Psoas muscle (tissue), 7 donors: ENCODE measurements at regions not wholly inside any gene's neighbourhood (a gene's known extent, or its start where the extent isn't known, plus 50 kb on each side); places are given as distances from the start of the nearest gene placed in this dataset.

ENCODE experiments used
- ATAC-seq, 4 donors: fragments of 200-7000 bp; cut with Tn5 transposase; one replicate each; pipeline ENCODE4 v1.9.1; 2020; ENCODE audit warnings: moderate library complexity in 3 of 4, mild to moderate bottlenecking in 2 of 4
- DNase-seq, 2 donors: peaks; one replicate each; pipeline ENCODE4 v3.0.0-alpha.2; 2020
- H3K27ac ChIP-seq: fragments of 200-600 bp; one replicate; pipeline ENCODE4 v1.8.0; 2022
- H3K27me3 ChIP-seq, 3 donors: fragments of 200-600 bp in 1 of 3; one replicate each; pipeline versions ENCODE4 v1.6.1 to v1.8.0; 2013 to 2022; ENCODE audit warnings: low read length in 2 of 3, mild to moderate bottlenecking in 2 of 3, moderate library complexity in 1 of 3; ENCODE audit not compliant: insufficient read depth in 3 of 3
- H3K36me3 ChIP-seq, 2 donors: fragments of 200-600 bp in 1 of 2; one replicate each; pipeline versions ENCODE4 v1.6.1 to v1.8.0; 2013 to 2022; ENCODE audit warnings: low read depth in 1 of 2, mild to moderate bottlenecking in 1 of 2, moderate library complexity in 1 of 2; ENCODE audit not compliant: insufficient read depth in 1 of 2
- H3K4me1 ChIP-seq: fragments of 200-600 bp; one replicate; pipeline ENCODE4 v1.8.0; 2022
- H3K4me3 ChIP-seq: fragments of 200-600 bp; one replicate; pipeline ENCODE4 v1.8.0; 2022; ENCODE audit warnings: mild to moderate bottlenecking
- H3K9me3 ChIP-seq: fragments of 200-600 bp; one replicate; pipeline ENCODE4 v1.8.0; 2022
- WGBS, 3 donors: extraction: QIAGEN DNeasy Blood & Tissue Kit; methylation state at CpG; one replicate each; pipeline versions ENCODE4 v1.1.6 to v1.1.7; 2013; 5-methylcytosine and 5-hydroxymethylcytosine counted together
- intact Hi-C, 2 donors: fragments of 100-400 bp; cut with DNase I; formaldehyde crosslinking; loops; one replicate each; pipeline versions ENCODE4 v1.11.0 to v1.14.2; 2022
- TF ChIP-seq, protein P1 (sequence below): fragments of 200-600 bp; IDR thresholded peaks from one replicate; pipeline ENCODE4 v1.8.0; 2022; ENCODE audit warnings: antibody characterized with exemption
- donor health status: healthy with polysubstance abuse.
- donor health status: DM: no; HTN: no; CAD: no; lungs with moderate emphysema.
- donor health status: Bipolar disorder and iron deficiency.
- donor health status: healthy.
- donor health status: DM: yes; HTN: yes; CAD: no.
- donor health status: DM: no; HTN: no; CAD: no.
- donor health status: DM: yes; HTN: yes; CAD: no.

GRCh38 chr17:52465407-52465806 is 306.9 kb upstream of the CA10 start:
- Histone ChIP-seq H3K9me3 (no peaks in the 10 kb centered on the region), H3K27me3 (no peaks in the 10 kb centered on the region), H3K36me3 (no peaks in the 10 kb centered on the region), H3K4me1 (no peaks in the 10 kb centered on the region), H3K4me3 (no peak overlapping the region), H3K27ac (no peak overlapping the region)
- 55 to 60% (median 59%) methylated on average over 3 of the region's 3 CpGs for WGBS, 3 donors
- TF ChIP-seq, protein P1, sequence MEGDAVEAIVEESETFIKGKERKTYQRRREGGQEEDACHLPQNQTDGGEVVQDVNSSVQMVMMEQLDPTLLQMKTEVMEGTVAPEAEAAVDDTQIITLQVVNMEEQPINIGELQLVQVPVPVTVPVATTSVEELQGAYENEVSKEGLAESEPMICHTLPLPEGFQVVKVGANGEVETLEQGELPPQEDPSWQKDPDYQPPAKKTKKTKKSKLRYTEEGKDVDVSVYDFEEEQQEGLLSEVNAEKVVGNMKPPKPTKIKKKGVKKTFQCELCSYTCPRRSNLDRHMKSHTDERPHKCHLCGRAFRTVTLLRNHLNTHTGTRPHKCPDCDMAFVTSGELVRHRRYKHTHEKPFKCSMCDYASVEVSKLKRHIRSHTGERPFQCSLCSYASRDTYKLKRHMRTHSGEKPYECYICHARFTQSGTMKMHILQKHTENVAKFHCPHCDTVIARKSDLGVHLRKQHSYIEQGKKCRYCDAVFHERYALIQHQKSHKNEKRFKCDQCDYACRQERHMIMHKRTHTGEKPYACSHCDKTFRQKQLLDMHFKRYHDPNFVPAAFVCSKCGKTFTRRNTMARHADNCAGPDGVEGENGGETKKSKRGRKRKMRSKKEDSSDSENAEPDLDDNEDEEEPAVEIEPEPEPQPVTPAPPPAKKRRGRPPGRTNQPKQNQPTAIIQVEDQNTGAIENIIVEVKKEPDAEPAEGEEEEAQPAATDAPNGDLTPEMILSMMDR, result no peak
- DNase-seq (no peak), ATAC-seq (no peak)
- intact Hi-C loops, result no loop called here

GRCh38 chr17:52451294-52451861 is 292.9 kb upstream of the CA10 start:
- Histone ChIP-seq H3K4me1 (no peaks in the 10 kb centered on the region), H3K36me3 (no peaks in the 10 kb centered on the region), H3K27me3 (no peaks in the 10 kb centered on the region), H3K9me3 (no peaks in the 10 kb centered on the region), H3K27ac (no peak overlapping the region), H3K4me3 (no peak overlapping the region)
- intact Hi-C loops, result no loop called here
- DNase-seq (no peak), ATAC-seq (no peak)
- TF ChIP-seq, protein P1, result no peak

- no peaks in the 10 kb centered on the region for H3K36me3 ChIP-seq
- H3K4me3 ChIP-seq, result no peak overlapping the region
- TF ChIP-seq, protein P1, result no peak
- H3K27me3 ChIP-seq, result no peaks in the 10 kb centered on the region
- intact Hi-C loops, result no loop called here
- 84 to 94% (median 85%) methylated on average over 2 of the region's 2 CpGs for WGBS, 3 donors
- H3K4me1 ChIP-seq, result no peaks in the 10 kb centered on the region
- no peak for DNase-seq
- H3K9me3 ChIP-seq, result no peaks in the 10 kb centered on the region
- no peak overlapping the region for H3K27ac ChIP-seq
- no peak for ATAC-seq
Measured at GRCh38 chr17:52442350-52442749, 283.8 kb upstream of the CA10 start.

DNA sequence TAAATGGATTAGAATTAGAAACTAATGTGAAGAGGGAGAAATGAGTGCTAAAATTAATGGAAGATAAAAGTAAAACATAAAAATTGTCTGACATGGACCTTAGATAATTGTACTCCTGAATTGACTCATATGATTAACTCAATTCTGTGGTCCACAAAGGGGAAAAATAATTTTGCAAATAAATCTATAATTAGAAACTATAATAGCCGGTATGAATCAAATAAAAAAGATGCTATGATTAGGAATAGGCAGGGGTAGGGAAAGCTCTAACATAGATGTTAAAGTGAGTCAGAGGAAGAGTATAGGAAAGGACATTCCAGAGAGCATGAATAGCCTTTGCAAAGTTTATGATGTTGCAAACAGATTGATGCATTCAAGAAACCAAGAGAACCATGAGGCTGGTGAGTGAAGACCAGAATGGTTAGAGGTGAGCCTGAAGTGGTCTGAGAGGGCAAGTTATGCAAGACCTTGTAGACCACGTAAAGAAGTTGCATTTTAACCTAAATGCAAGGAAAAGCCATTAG is 262.1 kb upstream of the CA10 start:
- WGBS, 3 donors, result 68 to 82% (median 76%) methylated on average over 2 of the region's 2 CpGs
- H3K9me3 ChIP-seq, result no peaks in the 10 kb centered on the region
- ATAC-seq, result no peak
- H3K4me1 ChIP-seq, result peaks cover 11% of the 10 kb centered on the region
- no peak overlapping the region for H3K27ac ChIP-seq
- intact Hi-C loops, result no loop called here
- H3K4me3 ChIP-seq, result no peak overlapping the region
- DNase-seq, result no peak
- H3K36me3 ChIP-seq, result no peaks in the 10 kb centered on the region
- no peaks in the 10 kb centered on the region for H3K27me3 ChIP-seq
- TF ChIP-seq, protein P1, result no peak

DNA sequence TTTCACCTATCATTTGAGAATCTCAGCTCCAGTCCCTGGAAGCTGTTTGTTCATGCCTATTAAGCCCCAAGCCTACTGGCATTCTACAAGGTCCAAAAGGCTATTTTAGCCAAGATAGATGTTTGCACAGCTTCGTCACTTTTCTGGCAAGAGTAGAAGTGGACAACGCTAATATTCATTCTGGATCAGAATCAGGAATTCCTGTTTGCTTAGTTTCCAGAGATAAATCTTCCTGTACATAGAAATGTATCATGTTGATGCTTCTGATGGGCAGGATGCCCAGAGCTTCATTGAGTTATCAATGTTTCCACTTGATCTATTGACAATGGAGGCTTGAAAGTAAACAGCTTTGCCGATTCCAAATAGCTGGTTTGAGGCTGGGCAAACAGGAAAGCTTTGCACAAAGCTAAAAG is 260.7 kb upstream of the CA10 start:
- H3K4me1 ChIP-seq, result peaks cover 13% of the 10 kb centered on the region
- no peaks in the 10 kb centered on the region for H3K9me3 ChIP-seq
- intact Hi-C loops, result no loop called here
- TF ChIP-seq, protein P1, result no peak
- no peak for DNase-seq
- H3K27me3 ChIP-seq, result no peaks in the 10 kb centered on the region
- H3K36me3 ChIP-seq, result no peaks in the 10 kb centered on the region
- no peak overlapping the region for H3K27ac ChIP-seq
- WGBS, 3 donors, result 13 to 31% (median 14%) methylated on average over 3 of the region's 3 CpGs
- ATAC-seq, result peak in 1 of 4 donors; percentile 63
- H3K4me3 ChIP-seq, result no peak overlapping the region
